CD4-positive, alpha-beta memory T cell (primary cell): ENCODE measurements at regions not wholly inside any gene's neighbourhood (a gene's known extent, or its start where the extent isn't known, plus 50 kb on each side); places are given as distances from the start of the nearest gene placed in this dataset.
"Not testable (repeated sequence)": the region's sequence is repeated elsewhere in the genome, so short reads cannot be mapped to it uniquely, and the experiment has no call there.

ENCODE experiments used
- CTCF ChIA-PET: fragments of 350-600 bp; sonication (Branson Sonifier 250); formaldehyde crosslinking; loops from one replicate; lab custom pipeline; 2021; ENCODE audit warnings: inconsistent platforms; ENCODE audit not compliant: partially characterized antibody; lab: Charles Lee
- POLR2A ChIA-PET: fragments of 350-600 bp; sonication (Branson Sonifier 250); formaldehyde crosslinking; loops from one replicate; lab custom pipeline; 2021; ENCODE audit not compliant: partially characterized antibody; lab: Charles Lee
- DNase-seq, 5 donors: peaks; one replicate each; pipeline versions ENCODE4 v3.0.0 to v3.0.0-alpha.2; 2020 to 2022; ENCODE audit warnings: mixed read lengths in 1 of 5
- H3K27ac ChIP-seq: one replicate; pipeline ENCODE4 v1.7.0; 2013; ENCODE audit warnings: low read depth, low read length
- H3K27me3 ChIP-seq: 2 replicates; pipeline ENCODE4 v1.7.0; 2013; ENCODE audit warnings: mild to moderate bottlenecking, low read length, moderate library complexity; ENCODE audit not compliant: insufficient read depth
- H3K36me3 ChIP-seq: 2 replicates; pipeline ENCODE4 v1.7.0; 2013; ENCODE audit warnings: mild to moderate bottlenecking, low read length, moderate library complexity; ENCODE audit not compliant: insufficient read depth
- H3K4me1 ChIP-seq: 2 replicates; pipeline ENCODE4 v1.7.0; 2013; ENCODE audit warnings: mild to moderate bottlenecking, low read length, moderate library complexity; ENCODE audit not compliant: insufficient read depth
- H3K4me3 ChIP-seq, 2 donors: one replicate each; pipeline ENCODE4 v1.7.0; 2013; ENCODE audit warnings: low read length in 2 of 2, mild to moderate bottlenecking in 1 of 2
- H3K9me3 ChIP-seq, 2 donors: one replicate each; pipeline ENCODE4 v1.7.0; 2013; ENCODE audit warnings: low read length in 2 of 2, control low read depth in 1 of 2; ENCODE audit not compliant: control insufficient read depth in 1 of 2
- H3K27ac Mint-ChIP-seq, 7 donors: one replicate each; pipeline ENCODE4 v1.8.0; 2020 to 2021; ENCODE audit warnings: mixed read lengths in 7 of 7, mild to moderate bottlenecking in 6 of 7, inconsistent platforms in 3 of 7, moderate library complexity in 3 of 7
- H3K27me3 Mint-ChIP-seq, 2 donors: one replicate each; pipeline ENCODE4 v1.8.0; 2020 to 2021; ENCODE audit warnings: mixed read lengths in 2 of 2
- H3K36me3 Mint-ChIP-seq, 2 donors: one replicate each; pipeline ENCODE4 v1.8.0; 2020 to 2021; ENCODE audit warnings: mixed read lengths in 2 of 2, inconsistent platforms in 1 of 2, mild to moderate bottlenecking in 1 of 2
- H3K4me1 Mint-ChIP-seq, 4 donors: one replicate each; pipeline ENCODE4 v1.8.0; 2020 to 2021; ENCODE audit warnings: mixed read lengths in 4 of 4, mild to moderate bottlenecking in 1 of 4
- H3K4me3 Mint-ChIP-seq, 8 donors: one replicate each; pipeline ENCODE4 v1.8.0; 2020 to 2021; ENCODE audit warnings: mixed read lengths in 8 of 8, mild to moderate bottlenecking in 7 of 8, moderate library complexity in 6 of 8, inconsistent platforms in 3 of 8
- H3K9me3 Mint-ChIP-seq, 8 donors: one replicate each; pipeline ENCODE4 v1.8.0; 2020 to 2021; ENCODE audit warnings: mixed read lengths in 8 of 8, mild to moderate bottlenecking in 5 of 8, inconsistent platforms in 3 of 8, moderate library complexity in 1 of 8
- intact Hi-C: fragments of 100-400 bp; cut with micrococcal nuclease; formaldehyde crosslinking; loops from one replicate; pipeline ENCODE4 v1.15.1; 2023

DNA sequence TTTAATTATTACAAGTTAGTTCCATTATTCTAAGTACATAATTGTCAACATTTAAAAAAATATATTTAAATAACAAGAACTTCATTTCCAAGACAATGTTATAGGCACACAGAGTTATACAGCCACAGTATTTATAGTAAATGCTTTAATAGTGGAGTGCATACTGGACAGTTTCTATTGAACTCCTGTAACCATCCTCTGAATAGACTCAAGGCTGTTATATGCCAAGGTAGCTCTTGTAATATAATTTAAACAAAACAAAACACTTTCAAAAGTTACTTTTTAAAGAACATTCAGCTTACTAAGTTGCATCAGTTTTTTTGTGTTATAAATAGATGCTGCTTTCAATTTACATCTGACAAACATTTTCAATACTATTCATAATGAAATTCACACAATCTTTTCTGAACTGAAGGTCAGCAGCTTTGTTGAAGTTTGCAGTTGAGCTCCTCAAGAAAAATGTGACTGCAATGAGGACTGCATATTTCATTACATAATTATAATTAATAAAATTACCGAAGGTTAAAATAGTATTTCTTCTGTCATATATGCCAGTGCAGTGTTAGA, 549.9 kb upstream of the CYLC2 start:
- no peaks in the 10 kb centered on the region for H3K27me3 Mint-ChIP-seq
- no peak overlapping the region for H3K27ac ChIP-seq
- DNase-seq: no peak
- H3K36me3 Mint-ChIP-seq: no peaks in the 10 kb centered on the region
- ChIA-PET POLR2A (no interaction called here), CTCF (no interaction called here)
- no peaks in the 10 kb centered on the region for H3K36me3 ChIP-seq
- H3K9me3 ChIP-seq: no peaks in the 10 kb centered on the region
- no peak overlapping the region for H3K4me3 Mint-ChIP-seq
- H3K4me3 ChIP-seq: no peak overlapping the region
- no peaks in the 10 kb centered on the region for H3K27me3 ChIP-seq
- no peaks in the 10 kb centered on the region for H3K4me1 Mint-ChIP-seq
- intact Hi-C loops: no loop called here
- H3K27ac Mint-ChIP-seq: no peak overlapping the region
- no peaks in the 10 kb centered on the region for H3K4me1 ChIP-seq
- H3K9me3 Mint-ChIP-seq: peaks cover 0 to 15% (median 7%) of the 10 kb centered on the region in 8 donors

DNA sequence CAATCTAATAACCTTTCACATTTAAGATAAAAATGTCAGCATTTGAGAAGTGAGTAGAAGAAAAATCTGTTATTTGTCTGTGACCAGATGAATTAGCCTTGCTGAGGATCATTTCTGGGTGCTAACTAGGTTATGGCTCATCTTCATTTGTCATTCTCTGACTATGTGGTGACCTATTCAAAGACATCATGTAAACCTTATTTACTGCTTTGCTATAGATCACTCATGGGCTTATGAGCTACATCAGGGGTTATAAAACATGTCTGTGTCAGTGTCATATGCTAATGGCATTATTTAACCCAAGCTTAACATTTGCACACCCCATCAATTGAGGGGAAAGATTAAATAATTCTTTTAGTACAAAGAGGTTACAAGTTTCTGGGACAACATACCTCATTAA, 555.5 kb upstream of the CYLC2 start:
- Histone ChIP-seq H3K36me3 (no peaks in the 10 kb centered on the region), H3K27ac (no peak overlapping the region), H3K4me3 (no peak overlapping the region), H3K9me3 (no peaks in the 10 kb centered on the region), H3K4me1 (no peaks in the 10 kb centered on the region), H3K27me3 (no peaks in the 10 kb centered on the region)
- Mint-ChIP-seq H3K27me3 (no peaks in the 10 kb centered on the region), H3K27ac (no peak overlapping the region), H3K9me3 (peaks cover 0 to 8% (median 4%) of the 10 kb centered on the region in 8 donors), H3K36me3 (no peaks in the 10 kb centered on the region), H3K4me3 (no peak overlapping the region), H3K4me1 (no peaks in the 10 kb centered on the region)
- no peak for DNase-seq
- ChIA-PET POLR2A (no interaction called here), CTCF (no interaction called here)
- intact Hi-C loops: no loop called here

DNA sequence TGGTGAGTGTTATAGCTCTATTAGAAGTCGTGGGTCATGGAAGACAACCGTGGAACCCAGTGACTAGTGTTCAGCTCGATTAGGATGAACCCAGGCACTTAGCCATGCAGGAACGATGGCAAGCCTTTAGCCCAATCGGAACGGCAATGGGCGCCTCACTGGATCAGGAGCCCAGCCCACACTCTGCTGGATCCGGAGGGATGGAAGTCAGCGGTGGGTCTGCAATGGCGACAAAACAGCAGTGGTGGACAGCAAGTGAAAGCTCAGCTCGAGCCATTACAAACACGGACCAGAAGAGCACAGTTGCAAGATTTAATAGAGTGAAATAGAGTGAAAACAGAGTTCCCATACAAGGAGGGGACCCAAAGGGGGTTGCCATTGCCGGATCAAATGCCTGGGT, 558.5 kb upstream of the CYLC2 start:
- CTCF ChIA-PET, H3K36me3 Mint-ChIP-seq, H3K9me3 ChIP-seq, H3K27ac ChIP-seq, intact Hi-C loops, H3K4me1 ChIP-seq, H3K27ac Mint-ChIP-seq, H3K4me3 ChIP-seq, H3K4me3 Mint-ChIP-seq, H3K4me1 Mint-ChIP-seq, H3K27me3 ChIP-seq, H3K27me3 Mint-ChIP-seq, H3K36me3 ChIP-seq, DNase-seq, POLR2A ChIA-PET: not testable (repeated sequence)
- H3K9me3 Mint-ChIP-seq: peaks cover 0 to 10% (median 3%) of the 10 kb centered on the region in 8 donors

DNA sequence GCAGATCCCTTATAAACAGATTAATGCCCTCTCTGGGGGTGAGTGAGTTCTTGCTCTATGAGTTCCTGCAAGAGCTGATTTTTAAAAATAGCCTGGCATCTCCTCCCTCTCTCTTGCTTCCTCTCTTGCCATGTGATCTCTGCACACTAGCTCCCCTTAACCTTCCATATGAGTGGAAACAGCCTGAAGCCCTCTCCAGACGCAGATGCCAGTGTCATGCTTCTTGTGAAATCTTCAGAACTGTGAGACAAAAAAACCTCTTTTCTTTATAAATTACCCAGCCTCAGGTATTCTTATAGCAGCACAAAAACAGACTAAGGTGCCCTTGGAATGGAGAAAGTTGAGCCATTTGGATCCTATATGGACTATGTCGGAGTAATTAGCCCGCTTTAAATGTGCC, 559.7 kb upstream of the CYLC2 start:
- Mint-ChIP-seq H3K9me3 (peaks cover 0 to 10% (median 4%) of the 10 kb centered on the region in 8 donors), H3K27ac (no peak overlapping the region), H3K36me3 (no peaks in the 10 kb centered on the region), H3K4me1 (no peaks in the 10 kb centered on the region), H3K27me3 (no peaks in the 10 kb centered on the region), H3K4me3 (no peak overlapping the region)
- intact Hi-C loops: no loop called here
- Histone ChIP-seq H3K9me3 (no peaks in the 10 kb centered on the region), H3K36me3 (no peaks in the 10 kb centered on the region), H3K4me3 (no peak overlapping the region), H3K27me3 (no peaks in the 10 kb centered on the region), H3K27ac (no peak overlapping the region), H3K4me1 (no peaks in the 10 kb centered on the region)
- DNase-seq: no peak
- POLR2A ChIA-PET: no interaction called here
- CTCF ChIA-PET: no interaction called here

DNA sequence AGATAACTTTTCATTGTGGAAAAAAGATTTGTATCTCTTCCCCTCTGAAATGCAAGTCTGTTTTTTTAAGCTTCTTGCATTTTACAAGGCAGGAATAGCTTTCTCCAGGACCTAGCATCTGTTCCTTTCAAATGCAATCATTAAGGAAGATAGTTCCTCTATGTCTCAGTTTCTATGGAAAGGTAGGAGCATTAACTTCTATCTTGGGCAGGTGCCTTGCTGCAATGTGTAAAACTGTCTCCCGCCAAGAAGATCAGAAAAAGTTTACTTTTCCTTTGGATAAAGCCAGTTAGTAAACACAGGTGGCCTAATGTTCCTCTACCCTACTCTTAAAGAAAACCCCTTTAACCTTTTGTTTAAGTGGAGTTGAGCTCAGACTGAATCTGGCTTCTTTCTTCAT, 560.6 kb upstream of the CYLC2 start:
- Mint-ChIP-seq H3K4me1 (no peaks in the 10 kb centered on the region), H3K36me3 (no peaks in the 10 kb centered on the region), H3K4me3 (no peak overlapping the region), H3K27ac (no peak overlapping the region), H3K27me3 (no peaks in the 10 kb centered on the region), H3K9me3 (peaks cover 0 to 10% (median 4%) of the 10 kb centered on the region in 8 donors)
- Histone ChIP-seq H3K27me3 (no peaks in the 10 kb centered on the region), H3K4me3 (no peak overlapping the region), H3K9me3 (peaks cover 0 to 3% of the 10 kb centered on the region in 2 donors), H3K36me3 (no peaks in the 10 kb centered on the region), H3K27ac (no peak overlapping the region), H3K4me1 (no peaks in the 10 kb centered on the region)
- ChIA-PET CTCF (no interaction called here), POLR2A (no interaction called here)
- no peak for DNase-seq
- intact Hi-C loops: no loop called here

DNA sequence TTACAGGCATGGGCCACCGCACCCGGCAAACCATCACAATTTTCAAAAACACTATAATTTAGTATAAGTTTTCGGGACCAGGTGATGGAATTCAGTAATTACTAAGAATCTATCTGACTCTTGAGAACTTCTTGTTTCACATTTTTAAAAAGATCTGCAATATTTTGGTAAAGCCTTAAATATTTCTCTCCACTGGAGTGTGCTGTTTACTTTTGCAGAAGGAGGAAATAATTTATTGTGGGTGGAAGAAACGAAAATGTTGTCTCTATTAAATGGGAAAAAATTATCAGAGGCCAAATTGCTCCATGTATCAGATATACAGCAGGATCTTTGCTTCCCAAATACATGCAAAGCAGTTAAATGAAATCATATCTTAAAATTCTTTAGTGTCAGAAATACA, 566.8 kb upstream of the CYLC2 start:
- H3K4me1 ChIP-seq: no peaks in the 10 kb centered on the region
- H3K9me3 ChIP-seq: peaks cover 0 to 4% of the 10 kb centered on the region in 2 donors
- H3K9me3 Mint-ChIP-seq: peaks cover 0 to 6% (median 2%) of the 10 kb centered on the region in 8 donors
- no peaks in the 10 kb centered on the region for H3K36me3 ChIP-seq
- no peaks in the 10 kb centered on the region for H3K27me3 ChIP-seq
- DNase-seq: no peak
- POLR2A ChIA-PET: no interaction called here
- H3K4me1 Mint-ChIP-seq: no peaks in the 10 kb centered on the region
- no peak overlapping the region for H3K27ac Mint-ChIP-seq
- H3K36me3 Mint-ChIP-seq: no peaks in the 10 kb centered on the region
- CTCF ChIA-PET: no interaction called here
- intact Hi-C loops: no loop called here
- no peak overlapping the region for H3K27ac ChIP-seq
- H3K4me3 Mint-ChIP-seq: no peak overlapping the region
- H3K4me3 ChIP-seq: no peak overlapping the region
- H3K27me3 Mint-ChIP-seq: no peaks in the 10 kb centered on the region

DNA sequence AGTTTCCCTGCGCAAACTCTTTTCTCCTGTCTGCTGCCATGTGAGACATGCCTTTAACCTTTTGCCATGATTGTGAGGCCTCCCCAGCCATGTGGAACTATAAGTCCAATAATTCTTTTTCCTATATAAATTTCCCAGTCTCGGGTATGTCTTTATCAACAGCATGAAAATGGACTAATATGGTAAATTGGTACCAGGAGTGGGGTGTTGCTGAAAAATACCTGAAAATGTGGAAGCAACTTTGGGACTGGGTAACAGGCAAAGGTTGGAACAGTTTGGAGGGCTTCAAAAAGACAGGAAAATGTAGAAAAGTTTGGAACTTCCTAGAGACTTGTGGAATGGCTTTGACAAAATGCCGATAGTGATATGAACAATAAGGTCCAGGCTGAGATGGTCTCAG, 578.9 kb upstream of the CYLC2 start:
- not testable (repeated sequence) for H3K36me3 Mint-ChIP-seq

More for the DNA sequence above, 578.9 kb upstream of the CYLC2 start:
- H3K4me3 ChIP-seq, H3K36me3 ChIP-seq, H3K27ac Mint-ChIP-seq, H3K4me3 Mint-ChIP-seq, POLR2A ChIA-PET, DNase-seq, H3K27me3 ChIP-seq, H3K4me1 Mint-ChIP-seq, H3K9me3 ChIP-seq, intact Hi-C loops, CTCF ChIA-PET, H3K4me1 ChIP-seq, H3K27me3 Mint-ChIP-seq, H3K27ac ChIP-seq: not testable (repeated sequence)
- H3K9me3 Mint-ChIP-seq: peaks cover 6 to 43% (median 23%) of the 10 kb centered on the region in 8 donors
